GM18508 (cell line): ENCODE measurements at regions not wholly inside any gene's neighbourhood (a gene's known extent, or its start where the extent isn't known, plus 50 kb on each side); places are given as distances from the start of the nearest gene placed in this dataset.
"Not testable (repeated sequence)": the region's sequence is repeated elsewhere in the genome, so short reads cannot be mapped to it uniquely, and the experiment has no call there.

ENCODE experiments used
- ATAC-seq: cut with Tn5 transposase; IDR thresholded peaks from one replicate; pipeline ENCODE4 v1.9.1; 2021; ENCODE audit warnings: moderate number of reproducible peaks; ENCODE audit not compliant: insufficient read depth, unreplicated experiment

DNA sequence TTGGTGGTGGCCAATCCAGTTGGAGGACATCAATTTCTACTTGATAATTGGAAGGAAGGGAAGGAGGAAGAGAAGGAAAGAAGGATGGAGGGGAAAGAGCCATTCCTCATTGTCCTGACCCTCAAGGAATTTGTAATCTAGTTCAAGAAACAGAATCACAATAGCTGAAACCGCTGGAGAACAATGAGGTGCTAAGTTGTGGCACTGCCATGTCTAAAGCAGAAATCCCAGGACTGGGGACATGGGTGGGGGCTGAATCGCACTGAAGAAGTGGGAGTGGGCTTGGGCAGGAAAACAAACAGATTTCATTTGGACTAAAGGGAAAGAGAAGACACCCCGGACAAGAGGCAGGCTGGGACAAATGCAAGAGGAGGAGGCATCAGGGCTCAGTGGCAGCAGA lies 183.6 kb downstream of the UACA start:
- no peak for ATAC-seq

DNA sequence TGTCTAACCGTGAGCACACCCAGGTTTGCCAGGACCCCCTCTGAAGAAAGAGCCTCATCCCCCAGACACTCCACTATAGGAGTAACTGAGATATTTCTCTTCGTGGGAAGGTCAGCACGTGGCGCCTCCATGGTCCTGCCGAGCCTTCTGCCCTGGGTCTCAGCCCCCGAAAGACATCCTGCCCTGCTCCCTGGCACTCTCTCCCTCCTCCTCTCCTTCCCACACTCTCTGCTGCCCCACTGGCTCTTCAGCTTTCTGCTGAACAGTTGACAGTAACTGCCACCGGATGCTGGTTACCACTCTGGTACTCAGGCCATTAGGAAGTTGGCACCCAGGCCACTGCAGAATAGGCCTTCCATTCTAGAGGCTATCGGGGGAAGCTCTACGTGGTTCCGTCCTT lies 185.2 kb downstream of the UACA start:
- ATAC-seq, result no peak

DNA sequence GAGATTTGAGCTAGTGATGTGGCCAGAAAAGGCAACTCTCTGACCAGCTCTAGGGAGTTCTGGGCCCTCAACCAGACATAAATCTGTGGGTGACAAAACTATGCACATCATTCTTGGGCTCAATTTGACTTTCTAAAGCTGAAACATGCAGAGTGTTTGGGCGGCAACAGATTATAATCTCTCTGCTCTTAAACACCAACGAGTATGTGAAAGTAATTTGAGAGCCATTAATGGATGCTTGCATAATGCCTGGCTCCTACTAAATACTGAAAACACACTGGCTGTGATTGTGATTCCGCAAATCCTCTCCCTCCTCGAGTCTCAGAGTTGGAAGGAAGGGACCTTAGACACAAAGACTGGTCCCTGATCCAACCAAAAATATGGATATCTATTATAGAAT lies 186.7 kb downstream of the UACA start:
- ATAC-seq, result no peak

DNA sequence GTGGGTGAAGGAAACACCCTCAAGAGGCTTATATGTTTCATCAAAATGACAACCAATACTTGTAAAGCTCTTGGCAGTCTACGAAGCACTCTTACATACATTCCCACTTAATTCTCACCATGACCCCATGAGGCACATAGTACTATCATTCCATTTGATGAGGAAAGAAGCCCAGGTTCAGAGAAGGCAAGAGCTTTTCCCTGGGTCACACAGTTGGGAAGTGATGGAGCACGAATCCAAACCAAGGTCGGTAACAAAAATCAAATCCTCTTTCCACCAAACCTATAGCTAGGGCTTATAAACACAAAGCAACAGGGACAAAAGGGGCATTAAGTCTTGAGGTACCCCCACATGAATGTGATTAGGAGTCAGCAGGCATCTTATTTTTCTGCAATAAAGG lies 187.1 kb downstream of the UACA start:
- ATAC-seq, result no peak

DNA sequence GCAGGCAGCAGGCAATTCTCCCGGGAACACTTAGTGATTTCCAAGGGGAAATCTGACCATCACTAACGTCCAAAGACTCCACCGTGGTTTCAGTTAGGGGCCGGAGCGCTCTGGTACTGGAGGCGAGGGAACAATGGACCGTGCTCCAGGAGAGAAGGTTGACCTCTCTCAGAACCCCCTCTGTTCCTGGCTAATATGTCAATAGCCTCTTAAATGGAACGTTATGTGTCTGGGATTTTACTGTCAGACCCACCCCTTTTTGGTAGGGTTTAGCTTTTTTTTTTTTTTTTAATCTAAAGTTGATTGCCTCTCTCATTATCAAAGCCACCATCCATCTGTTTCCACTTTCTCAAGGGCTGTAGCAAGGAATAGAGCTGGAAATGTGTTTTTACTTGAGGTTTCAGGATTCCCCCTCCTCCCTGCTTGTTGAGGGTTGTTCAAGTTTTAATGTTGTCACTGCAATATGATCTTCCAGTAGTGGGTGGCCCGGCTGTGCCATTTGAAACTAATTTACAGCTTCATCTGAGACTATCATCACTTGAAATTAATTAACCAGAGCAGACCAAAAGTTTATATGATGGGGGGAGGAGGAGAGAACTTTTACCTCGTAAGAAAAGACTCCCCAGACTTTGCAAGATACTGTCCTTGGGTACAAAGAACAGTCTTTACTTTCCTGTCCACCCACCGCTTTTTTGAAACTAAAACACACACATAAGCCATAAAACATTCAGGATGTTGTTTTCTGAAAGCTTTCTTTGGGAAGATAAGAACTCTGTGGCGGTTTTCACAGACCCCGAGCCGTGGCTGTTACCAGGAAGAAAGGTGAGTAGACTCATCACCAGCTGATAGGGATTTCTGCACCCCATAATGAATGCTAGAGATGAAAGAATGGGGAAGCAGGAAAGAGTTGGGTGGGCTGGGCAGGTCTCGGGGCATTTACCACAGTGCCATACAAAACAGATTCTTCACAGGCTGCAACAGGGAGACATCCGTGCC lies 187.8 kb downstream of the UACA start:
- ATAC-seq, result no peak

DNA sequence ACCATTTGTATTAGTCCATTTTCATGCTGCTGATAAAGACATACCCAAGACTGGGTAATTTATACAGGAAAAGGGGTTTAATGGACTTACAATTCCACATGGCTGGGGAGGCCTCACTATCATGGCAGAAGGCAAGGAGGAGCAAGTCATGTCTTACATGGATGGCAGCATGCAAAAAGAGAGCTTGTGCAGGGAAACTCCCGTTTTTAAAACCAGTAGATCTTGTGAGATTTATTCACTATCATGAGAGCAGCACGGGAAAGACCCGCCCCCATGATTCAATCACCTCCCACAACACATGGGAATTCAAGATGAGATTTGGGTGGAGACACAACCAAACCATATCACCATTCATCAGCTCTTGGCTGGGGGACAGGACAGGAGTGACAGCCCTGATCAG lies 189.0 kb downstream of the UACA start:
- ATAC-seq, result not testable (repeated sequence)

DNA sequence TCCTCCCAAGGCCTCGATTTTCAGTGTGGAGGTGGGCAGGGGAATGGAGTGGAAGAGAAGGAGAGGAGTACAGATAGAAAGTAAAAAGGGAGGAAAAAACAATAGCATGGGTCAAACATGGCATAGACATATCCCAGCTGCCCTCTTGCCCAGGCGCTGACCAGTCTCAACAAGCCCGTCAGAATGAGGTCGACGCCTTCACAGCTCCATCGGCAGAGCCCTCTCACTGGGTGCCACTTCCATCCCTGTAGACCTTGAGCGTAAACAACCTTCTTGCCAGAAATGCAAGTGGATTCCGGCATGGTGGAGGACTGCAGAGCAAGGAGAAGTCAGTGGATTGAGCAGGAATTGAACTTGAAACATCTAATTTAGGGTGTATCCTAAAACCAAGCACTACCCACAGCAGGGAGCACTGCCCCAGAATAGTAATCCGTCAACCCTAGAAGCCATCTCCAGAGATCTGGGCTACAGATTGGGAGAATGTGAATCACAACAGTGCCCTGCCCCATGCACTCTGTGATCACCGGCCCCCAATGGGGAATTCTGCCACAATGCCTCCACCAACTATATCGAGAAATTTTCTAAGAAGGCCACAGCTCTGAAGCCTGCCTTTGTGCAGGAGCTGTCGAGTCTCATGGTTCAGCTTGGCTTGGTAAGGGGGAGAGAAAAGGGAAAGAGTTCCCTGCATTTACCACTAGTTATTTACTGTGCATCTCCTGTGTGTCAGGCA lies 190.1 kb downstream of the UACA start:
- no peak for ATAC-seq

DNA sequence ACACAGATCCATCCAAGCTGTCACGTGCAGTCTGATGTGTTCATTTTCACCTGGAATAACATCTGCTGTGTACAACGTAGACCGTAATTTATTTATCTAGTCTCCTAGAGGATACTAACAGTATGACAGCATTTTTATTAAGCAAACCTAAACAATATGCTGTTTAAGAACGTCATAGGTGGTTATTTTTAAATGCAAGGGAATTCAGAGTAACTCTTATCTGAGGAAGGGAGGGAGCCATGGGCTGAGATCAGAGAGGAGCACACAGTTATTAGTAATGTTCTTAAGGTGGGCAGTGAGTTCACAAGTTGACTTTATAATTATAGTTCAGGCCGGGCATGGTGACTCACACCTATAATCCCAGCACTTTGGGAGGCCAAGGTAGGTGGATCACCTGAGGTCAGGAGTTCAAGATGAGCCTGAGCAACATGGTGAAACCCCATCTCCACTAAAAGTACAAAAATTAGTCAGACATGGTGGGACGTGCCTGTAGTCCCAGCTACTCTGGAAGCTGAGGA lies 193.6 kb downstream of the UACA start:
- ATAC-seq, result no peak

DNA sequence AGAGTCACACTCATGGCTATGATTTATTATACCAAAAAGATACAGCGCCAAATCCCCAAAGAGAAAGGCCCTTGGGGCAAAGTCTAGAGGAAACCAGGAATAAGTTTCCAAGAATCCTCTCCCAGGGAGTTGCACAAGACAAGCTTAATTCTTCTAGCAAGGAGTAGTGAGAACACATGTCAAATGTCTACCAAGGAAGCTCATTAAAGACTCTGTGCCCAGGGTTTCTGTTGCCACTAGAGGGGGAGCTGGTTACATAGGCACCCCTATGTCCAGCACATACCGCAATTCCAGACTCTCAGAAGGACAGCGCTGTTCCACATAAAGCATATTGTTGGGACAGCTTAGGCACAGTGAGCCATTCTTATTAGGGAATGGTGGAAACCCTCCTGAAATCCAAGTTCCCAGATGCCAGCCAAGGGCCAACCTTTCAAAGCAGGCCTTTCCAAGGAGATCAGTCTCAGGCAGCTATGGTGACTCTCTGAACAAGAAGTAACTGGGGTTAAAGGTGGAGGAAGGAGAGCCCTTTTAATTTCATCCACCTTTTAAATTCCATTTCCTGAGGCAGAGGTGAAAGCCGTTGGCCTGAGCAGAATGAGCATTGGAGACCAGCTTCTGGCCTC lies 194.2 kb downstream of the UACA start:
- no peak for ATAC-seq

DNA sequence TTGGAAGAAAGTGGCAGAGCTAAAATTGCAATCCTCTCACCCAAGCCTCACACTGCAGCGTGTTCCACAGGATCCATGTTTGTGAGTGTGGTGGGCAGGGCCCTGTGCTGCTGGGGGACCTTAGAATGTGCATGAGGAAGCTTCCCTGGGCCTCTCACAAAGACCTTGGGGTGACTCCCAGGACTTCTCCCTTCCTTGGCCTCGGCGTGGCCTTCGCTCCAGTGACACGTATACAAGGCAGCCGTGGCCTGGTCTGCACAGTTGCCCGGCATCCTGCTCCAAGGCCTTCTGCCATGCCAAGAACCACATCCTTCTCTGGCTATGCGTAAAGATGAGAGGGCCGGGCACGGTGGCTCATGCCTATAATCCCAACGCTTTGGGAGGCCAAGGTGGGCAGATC lies 196.4 kb downstream of the UACA start:
- ATAC-seq, result no peak

DNA sequence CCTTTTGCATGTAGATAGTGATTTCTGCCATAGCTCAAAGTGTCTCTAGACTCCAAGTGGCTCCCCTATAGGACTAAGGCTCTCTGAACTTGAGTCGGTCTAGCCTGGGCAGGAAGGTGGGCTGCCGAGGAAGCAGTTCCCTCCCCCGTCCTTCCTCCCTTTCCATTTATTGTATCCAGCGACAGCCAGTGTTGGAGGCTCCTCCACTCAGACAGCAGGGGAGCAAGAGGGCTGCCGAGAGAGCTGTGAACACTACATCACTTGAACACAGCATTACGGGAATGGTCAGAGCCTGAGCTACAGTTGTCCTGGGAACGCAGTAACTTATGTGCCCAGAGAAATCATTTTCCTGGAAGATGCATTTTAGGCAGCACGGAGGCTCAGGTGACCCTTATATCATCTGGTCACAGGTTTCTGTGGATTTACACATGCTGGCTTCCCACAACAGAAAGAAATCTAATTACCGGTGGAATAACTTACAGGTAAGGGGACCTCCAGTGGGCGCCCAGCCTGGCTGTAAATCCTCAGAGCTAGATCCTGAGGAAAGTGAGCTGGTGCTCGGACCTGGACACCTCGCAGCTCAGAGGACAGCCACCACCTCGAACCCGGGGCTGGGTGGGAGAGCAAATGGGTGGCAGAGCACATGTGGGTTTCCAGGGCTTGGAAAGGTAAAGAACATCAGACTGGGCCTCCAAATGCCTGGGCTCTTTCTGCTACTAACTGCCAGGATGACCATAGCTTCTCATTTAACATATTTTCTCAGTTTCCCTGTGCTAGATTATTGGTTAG lies 197.1 kb downstream of the UACA start:
- no peak for ATAC-seq

DNA sequence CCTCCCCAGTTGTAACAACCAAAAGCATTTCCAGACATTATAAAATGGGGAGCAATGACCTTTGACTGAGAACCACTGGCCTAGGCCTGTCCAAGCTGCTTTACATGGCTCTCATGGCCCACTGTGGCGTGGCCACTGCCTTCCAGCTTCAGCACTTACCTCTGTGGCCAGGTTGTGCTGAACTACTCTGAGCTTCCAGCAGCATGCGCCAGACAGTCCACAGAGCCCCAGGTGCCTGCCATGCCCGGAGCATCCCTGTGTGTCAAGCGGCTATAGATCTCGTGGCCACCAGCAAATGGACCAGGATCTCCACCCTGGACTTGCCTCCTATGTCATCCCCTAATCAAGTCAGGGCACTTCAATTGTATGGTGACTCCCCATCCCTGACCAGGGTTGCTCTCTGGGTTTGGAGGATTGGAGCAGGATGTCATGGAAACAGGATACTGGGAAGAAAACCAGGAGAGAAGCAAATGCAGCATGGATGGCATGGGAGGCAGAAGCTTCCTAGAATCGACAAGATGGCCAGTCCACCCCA lies 199.7 kb downstream of the UACA start:
- no peak for ATAC-seq

DNA sequence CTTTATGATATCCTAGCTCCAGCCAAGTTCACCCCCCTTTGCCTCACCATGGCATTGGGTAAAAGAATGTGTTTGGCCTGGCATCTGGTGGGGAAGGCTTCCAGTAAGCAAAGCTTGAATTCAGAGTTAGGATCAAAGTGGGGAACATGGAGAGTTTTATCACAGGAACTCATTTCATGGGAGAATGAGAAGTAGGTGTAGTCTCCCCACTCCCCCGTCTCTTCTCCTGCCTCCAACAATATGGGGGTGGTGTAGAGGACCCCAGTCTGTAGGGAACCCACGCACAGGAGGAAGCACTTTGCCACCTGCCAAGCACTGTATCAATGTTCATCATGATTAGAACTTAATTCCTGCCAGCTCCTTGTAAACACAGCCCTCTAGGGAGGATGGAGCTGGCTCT lies 200.5 kb downstream of the UACA start:
- ATAC-seq, result no peak

DNA sequence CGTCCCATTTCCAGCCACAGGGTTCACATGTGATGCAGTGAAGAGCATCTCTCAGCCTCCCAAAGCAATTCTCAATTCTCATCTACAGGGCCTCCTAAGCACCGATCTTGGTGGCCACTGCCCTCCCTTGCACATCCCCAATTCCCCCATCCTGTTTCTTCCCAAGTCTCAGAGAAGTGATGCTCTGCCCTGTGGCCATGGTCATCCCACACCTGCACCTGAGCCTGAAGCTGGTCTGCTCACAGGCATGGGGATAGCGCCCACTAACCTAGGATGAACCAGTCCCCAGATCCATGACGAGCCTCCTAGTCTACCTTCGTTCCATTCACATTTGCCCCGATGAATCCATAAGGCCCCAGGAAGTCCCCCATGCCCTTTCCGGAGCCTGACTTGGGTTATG lies 201.5 kb downstream of the UACA start:
- ATAC-seq, result no peak

DNA sequence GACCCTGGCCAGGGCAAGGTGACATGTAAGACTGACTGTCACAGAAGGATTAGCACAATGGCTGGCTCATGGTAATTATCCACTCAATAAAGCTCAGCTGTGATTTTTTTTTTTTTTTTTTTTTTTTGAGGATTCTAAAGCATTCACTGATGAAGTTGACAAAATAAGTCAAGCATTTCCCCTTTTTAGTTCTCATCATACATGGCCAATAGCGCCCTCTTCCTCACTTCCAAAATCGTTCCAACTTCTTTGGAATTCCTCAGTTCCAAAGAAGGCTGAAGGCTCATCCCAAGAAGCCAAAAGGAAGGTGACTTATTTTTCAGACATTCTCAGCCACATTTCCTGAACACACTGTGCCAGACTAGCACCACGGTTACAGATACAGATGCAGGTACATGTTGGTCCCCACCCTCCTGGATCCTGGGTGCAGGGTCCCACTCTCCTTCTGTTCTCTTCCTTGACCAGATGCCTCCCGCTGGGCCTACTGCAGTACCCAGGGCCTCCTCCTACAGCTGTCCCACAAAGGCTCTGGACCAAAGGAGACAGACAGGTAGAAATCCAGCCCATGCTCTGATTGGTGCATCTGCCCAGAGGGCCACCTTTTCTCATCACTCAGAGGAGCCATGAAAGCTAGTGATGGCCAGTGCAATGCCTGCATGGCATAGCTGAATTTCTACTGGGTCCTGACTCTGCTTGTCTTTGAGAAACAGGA lies 202.6 kb downstream of the UACA start:
- ATAC-seq, result no peak

DNA sequence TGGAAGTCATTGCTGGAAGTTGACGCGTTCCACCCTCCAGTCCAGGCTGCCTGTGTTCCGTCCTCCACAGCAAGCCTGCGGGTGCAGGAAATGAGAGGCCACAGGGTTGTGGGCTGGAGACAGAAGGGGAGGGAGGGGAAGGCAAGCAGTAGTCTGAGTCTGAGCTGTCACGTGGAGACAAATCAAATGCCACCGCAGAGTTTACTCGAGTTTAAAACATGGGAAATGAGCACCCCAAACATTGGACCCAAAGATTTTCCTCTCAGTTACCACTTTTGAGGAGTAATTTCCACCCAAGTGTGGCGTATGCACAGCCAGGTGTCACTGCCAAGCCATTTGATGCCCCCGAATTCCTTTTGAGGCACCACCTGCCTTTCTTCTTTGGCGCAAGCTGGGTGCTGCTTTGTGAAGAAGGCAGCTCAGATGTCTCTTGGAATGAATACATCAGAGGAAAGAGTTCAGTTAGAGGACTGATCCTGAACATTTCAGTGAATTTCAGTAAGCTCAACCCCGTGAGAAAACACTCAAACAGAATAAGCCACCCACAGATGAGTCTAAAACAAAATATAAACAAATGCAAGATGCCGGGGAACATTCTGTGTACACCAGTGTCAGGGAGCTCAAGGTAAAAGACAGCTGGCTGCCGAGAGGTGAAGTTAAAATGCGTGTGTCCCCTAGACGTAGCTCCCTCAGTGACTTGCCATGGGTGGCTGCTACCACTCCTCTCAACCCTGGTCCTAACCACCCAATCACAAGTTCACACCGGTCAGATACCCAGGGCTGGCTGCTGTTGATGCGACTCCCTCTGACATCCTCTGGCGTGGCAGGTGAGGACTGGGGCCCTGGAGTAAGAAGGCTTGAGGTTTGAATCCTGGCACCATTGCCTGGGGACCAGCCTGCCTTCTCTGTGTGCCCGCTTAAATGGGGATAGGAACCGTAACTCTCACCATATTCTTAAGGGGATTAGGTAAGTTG lies 203.8 kb downstream of the UACA start:
- ATAC-seq, result no peak

DNA sequence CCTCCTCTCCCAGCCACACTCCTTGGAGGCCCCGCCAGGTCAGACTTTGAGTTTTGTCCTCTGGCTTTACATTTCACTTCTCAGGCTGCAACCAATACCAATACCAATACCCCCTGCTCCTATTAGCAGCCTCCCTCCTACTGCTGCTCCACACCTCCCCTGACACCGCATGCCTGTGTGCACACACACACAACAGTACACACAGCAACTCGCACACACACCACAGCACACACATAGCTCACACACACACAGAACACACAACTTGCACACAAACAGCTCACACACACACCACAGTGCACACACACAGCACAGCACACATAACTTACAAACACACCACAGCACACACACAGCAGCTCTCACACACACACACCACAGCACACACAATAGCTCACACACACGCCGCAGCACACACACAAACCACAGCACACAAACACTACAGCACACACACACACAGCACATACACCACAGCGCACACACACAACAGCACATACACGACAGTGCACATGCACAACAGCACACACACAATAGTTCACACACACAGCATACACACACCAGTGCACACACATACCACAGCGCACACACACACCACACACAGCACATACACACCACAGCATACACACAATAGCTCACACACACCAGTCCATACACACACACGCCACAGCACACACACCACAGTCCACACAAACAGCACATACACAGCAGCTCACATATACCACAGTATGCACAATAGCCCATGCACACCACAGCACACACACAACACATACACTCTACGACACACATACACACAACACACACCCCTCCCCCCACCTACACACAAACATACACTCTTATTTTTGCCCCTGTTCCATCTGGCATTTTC lies 204.7 kb downstream of the UACA start:
- no peak for ATAC-seq
